ENCODE measurements at regions not wholly inside any gene's neighbourhood (a gene's known extent, or its start where the extent isn't known, plus 50 kb on each side); places are given as distances from the start of the nearest gene placed in this dataset.

GRCh38 chr1:162983671-162984425 lies 85.3 kb upstream of the RGS4 start:
- no peak for DNase-seq (ENCODE audit: low spot score)
- Histone ChIP-seq H3K27ac (no peak overlapping the region), H3K27me3 (replicated peaks; ENCODE audit: insufficient read depth) (no peaks in the 10 kb centered on the region), H3K4me1 (replicated peaks) (no peaks in the 10 kb centered on the region), H3K36me3 (no peaks in the 10 kb centered on the region), H3K9me3 (no peaks in the 10 kb centered on the region), H3K4me3 (no peak overlapping the region)
- TF ChIP-seq POLR2A (IDR thresholded peaks at IDR 0.05) (no peak), POLR2AphosphoS5 (IDR thresholded peaks at IDR 0.05) (no peak)
- TF ChIP-seq, protein P1, sequence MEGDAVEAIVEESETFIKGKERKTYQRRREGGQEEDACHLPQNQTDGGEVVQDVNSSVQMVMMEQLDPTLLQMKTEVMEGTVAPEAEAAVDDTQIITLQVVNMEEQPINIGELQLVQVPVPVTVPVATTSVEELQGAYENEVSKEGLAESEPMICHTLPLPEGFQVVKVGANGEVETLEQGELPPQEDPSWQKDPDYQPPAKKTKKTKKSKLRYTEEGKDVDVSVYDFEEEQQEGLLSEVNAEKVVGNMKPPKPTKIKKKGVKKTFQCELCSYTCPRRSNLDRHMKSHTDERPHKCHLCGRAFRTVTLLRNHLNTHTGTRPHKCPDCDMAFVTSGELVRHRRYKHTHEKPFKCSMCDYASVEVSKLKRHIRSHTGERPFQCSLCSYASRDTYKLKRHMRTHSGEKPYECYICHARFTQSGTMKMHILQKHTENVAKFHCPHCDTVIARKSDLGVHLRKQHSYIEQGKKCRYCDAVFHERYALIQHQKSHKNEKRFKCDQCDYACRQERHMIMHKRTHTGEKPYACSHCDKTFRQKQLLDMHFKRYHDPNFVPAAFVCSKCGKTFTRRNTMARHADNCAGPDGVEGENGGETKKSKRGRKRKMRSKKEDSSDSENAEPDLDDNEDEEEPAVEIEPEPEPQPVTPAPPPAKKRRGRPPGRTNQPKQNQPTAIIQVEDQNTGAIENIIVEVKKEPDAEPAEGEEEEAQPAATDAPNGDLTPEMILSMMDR (IDR thresholded peaks at IDR 0.05) = no peak
- WGBS = 87% methylated on average over 3 of the region's 3 CpGs
- intact Hi-C loops (cut with DNase I) = no loop called here

GRCh38 chr1:162982364-162982763 lies 86.8 kb upstream of the RGS4 start:
- no peak overlapping the region for H3K27ac ChIP-seq
- no peak overlapping the region for H3K4me3 ChIP-seq
- no peaks in the 10 kb centered on the region for H3K27me3 ChIP-seq (replicated peaks; ENCODE audit: insufficient read depth)
- no peaks in the 10 kb centered on the region for H3K4me1 ChIP-seq (replicated peaks)
- intact Hi-C loops (cut with DNase I) = no loop called here
- DNase-seq (ENCODE audit: low spot score) = no peak
- no peaks in the 10 kb centered on the region for H3K36me3 ChIP-seq
- H3K9me3 ChIP-seq = no peaks in the 10 kb centered on the region
- TF ChIP-seq, protein P1 (IDR thresholded peaks at IDR 0.05) = no peak

GRCh38 chr1:162977944-162978568 lies 91.1 kb upstream of the RGS4 start:
- no peak for DNase-seq (ENCODE audit: low spot score)
- H3K9me3 ChIP-seq = no peaks in the 10 kb centered on the region
- H3K36me3 ChIP-seq = no peaks in the 10 kb centered on the region
- no peak overlapping the region for H3K27ac ChIP-seq
- TF ChIP-seq, protein P1 (IDR thresholded peaks at IDR 0.05) = no peak
- TF ChIP-seq POLR2AphosphoS5 (IDR thresholded peaks at IDR 0.05) = no peak
- no peak for TF ChIP-seq POLR2A (IDR thresholded peaks at IDR 0.05)
- H3K4me3 ChIP-seq = no peak overlapping the region
- H3K4me1 ChIP-seq (replicated peaks) = no peaks in the 10 kb centered on the region
- no peaks in the 10 kb centered on the region for H3K27me3 ChIP-seq (replicated peaks; ENCODE audit: insufficient read depth)
- WGBS = 80% methylated on average over 8 of the region's 8 CpGs
- intact Hi-C loops (cut with DNase I) = no loop called here

DNA sequence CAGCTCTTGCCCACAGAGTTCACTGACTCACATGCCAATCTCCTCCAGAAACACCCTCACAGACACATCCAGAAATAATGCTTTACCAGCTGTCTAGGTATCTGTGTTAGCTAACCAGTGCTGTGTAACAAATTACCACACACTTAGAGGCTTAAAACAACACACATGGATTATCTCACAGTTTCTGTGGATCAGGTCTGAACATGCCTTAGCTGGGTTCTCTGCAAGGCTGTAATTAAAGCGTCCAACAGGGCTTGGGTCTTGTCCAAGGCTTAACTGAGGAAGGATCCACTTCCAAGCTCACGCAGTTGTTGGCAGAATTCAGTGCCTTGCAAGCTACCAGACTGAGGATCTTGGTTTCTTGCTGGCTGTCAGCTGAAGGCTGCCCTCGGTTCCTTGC lies 92.5 kb upstream of the RGS4 start:
- Histone ChIP-seq H3K27ac (no peak overlapping the region), H3K4me3 (no peak overlapping the region), H3K9me3 (no peaks in the 10 kb centered on the region), H3K27me3 (replicated peaks; ENCODE audit: insufficient read depth) (no peaks in the 10 kb centered on the region), H3K36me3 (no peaks in the 10 kb centered on the region), H3K4me1 (replicated peaks) (no peaks in the 10 kb centered on the region)
- no peak for DNase-seq (ENCODE audit: low spot score)
- 38% methylated on average over 3 of the region's 3 CpGs for WGBS
- TF ChIP-seq, protein P1 (IDR thresholded peaks at IDR 0.05) = no peak
- TF ChIP-seq POLR2A (IDR thresholded peaks at IDR 0.05) (no peak), POLR2AphosphoS5 (IDR thresholded peaks at IDR 0.05) (no peak)
- intact Hi-C loops (cut with DNase I) = no loop called here

- H3K27me3 ChIP-seq (replicated peaks; ENCODE audit: insufficient read depth) = no peaks in the 10 kb centered on the region
- no peaks in the 10 kb centered on the region for H3K36me3 ChIP-seq
- no peak overlapping the region for H3K27ac ChIP-seq
- H3K9me3 ChIP-seq = no peaks in the 10 kb centered on the region
- TF ChIP-seq POLR2AphosphoS5 (IDR thresholded peaks at IDR 0.05) (no peak), POLR2A (IDR thresholded peaks at IDR 0.05) (no peak)
- TF ChIP-seq, protein P1 (IDR thresholded peaks at IDR 0.05) = no peak
- intact Hi-C loops (cut with DNase I) = no loop called here
- no peaks in the 10 kb centered on the region for H3K4me1 ChIP-seq (replicated peaks)
- no peak overlapping the region for H3K4me3 ChIP-seq
- no peak for DNase-seq (ENCODE audit: low spot score)
These were observed 94.4 kb upstream of the RGS4 start for GRCh38 chr1:162974810-162975209.

Data from prostate gland (tissue), 2 donors.